ENCODE measurements at regions not wholly inside any gene's neighbourhood (a gene's known extent, or its start where the extent isn't known, plus 50 kb on each side); places are given as distances from the start of the nearest gene placed in this dataset.

GRCh38 chr2:145021962-145022665 lies 502.2 kb upstream of the ZEB2 start:
- CTCF ChIA-PET: no interaction called here
- POLR2A ChIA-PET: no interaction called here
- no peak overlapping the region for H3K27ac ChIP-seq (ENCODE audit: low read length)
- no TSS peak for BruUV-seq (replicated peaks)
- no peak overlapping the region for H3K4me3 ChIP-seq (ENCODE audit: low read depth in 2 of 2, low read length in 2 of 2)
- no peaks in the 10 kb centered on the region for H3K27me3 ChIP-seq (ENCODE audit: control insufficient read depth, insufficient read depth, low read length)
- ATAC-seq (no peak), DNase-seq (ENCODE audit: low read depth, low spot score) (no peak)
- in situ Hi-C loops (cut with HindIII; ENCODE audit: low pct_unique_long_range_greater_than_20kb, low sequenced_read_pairs) (no loop called here), intact Hi-C loops (cut with micrococcal nuclease; ENCODE audit: unreplicated experiment) (no loop called here)
- no peaks in the 10 kb centered on the region for H3K4me1 ChIP-seq (ENCODE audit: control insufficient read depth, insufficient read depth, low read length)
- no peaks in the 10 kb centered on the region for H3K36me3 ChIP-seq (ENCODE audit: control insufficient read depth, insufficient read depth, low read length)
- H3K9me3 ChIP-seq (ENCODE audit: control insufficient read depth, insufficient read depth, low read depth, low read length): no peaks in the 10 kb centered on the region
- no peak for TF ChIP-seq SIN3A (IDR thresholded peaks at IDR 0.05; ENCODE audit: borderline replicate concordance, insufficient read depth, low read depth, low read length)
- TF ChIP-seq, protein P1, sequence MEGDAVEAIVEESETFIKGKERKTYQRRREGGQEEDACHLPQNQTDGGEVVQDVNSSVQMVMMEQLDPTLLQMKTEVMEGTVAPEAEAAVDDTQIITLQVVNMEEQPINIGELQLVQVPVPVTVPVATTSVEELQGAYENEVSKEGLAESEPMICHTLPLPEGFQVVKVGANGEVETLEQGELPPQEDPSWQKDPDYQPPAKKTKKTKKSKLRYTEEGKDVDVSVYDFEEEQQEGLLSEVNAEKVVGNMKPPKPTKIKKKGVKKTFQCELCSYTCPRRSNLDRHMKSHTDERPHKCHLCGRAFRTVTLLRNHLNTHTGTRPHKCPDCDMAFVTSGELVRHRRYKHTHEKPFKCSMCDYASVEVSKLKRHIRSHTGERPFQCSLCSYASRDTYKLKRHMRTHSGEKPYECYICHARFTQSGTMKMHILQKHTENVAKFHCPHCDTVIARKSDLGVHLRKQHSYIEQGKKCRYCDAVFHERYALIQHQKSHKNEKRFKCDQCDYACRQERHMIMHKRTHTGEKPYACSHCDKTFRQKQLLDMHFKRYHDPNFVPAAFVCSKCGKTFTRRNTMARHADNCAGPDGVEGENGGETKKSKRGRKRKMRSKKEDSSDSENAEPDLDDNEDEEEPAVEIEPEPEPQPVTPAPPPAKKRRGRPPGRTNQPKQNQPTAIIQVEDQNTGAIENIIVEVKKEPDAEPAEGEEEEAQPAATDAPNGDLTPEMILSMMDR (IDR thresholded peaks at IDR 0.05): no peak
- TF ChIP-seq, protein P2, sequence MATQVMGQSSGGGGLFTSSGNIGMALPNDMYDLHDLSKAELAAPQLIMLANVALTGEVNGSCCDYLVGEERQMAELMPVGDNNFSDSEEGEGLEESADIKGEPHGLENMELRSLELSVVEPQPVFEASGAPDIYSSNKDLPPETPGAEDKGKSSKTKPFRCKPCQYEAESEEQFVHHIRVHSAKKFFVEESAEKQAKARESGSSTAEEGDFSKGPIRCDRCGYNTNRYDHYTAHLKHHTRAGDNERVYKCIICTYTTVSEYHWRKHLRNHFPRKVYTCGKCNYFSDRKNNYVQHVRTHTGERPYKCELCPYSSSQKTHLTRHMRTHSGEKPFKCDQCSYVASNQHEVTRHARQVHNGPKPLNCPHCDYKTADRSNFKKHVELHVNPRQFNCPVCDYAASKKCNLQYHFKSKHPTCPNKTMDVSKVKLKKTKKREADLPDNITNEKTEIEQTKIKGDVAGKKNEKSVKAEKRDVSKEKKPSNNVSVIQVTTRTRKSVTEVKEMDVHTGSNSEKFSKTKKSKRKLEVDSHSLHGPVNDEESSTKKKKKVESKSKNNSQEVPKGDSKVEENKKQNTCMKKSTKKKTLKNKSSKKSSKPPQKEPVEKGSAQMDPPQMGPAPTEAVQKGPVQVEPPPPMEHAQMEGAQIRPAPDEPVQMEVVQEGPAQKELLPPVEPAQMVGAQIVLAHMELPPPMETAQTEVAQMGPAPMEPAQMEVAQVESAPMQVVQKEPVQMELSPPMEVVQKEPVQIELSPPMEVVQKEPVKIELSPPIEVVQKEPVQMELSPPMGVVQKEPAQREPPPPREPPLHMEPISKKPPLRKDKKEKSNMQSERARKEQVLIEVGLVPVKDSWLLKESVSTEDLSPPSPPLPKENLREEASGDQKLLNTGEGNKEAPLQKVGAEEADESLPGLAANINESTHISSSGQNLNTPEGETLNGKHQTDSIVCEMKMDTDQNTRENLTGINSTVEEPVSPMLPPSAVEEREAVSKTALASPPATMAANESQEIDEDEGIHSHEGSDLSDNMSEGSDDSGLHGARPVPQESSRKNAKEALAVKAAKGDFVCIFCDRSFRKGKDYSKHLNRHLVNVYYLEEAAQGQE (IDR thresholded peaks at IDR 0.05; ENCODE audit: insufficient read depth in 1 of 2, low read depth in 2 of 2, low read length in 1 of 2): no peak
- no peak for TF ChIP-seq POLR2AphosphoS5 (IDR thresholded peaks at IDR 0.05; ENCODE audit: low read depth, low read length)
- no peak for TF ChIP-seq TCF7L2 (IDR thresholded peaks at IDR 0.05; ENCODE audit: low read depth, low read length)

DNA sequence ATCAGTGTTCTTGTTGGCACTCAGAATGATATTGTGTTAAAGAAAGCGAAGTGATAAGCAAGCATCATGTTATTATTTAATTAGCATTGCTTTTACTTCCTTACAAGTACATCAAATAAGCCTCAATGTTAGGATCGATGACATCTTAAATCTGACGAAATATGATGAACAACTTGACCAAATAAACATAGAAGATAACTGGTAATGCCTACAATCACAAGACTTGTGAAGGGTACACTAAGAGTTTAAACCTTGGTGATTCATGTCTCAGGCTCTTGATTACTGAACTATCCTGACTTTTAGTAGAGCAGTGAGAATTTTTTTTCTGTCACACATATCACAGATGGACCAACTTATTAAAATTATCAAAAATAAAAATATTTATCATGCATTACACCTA lies 500.8 kb upstream of the ZEB2 start:
- ChIA-PET CTCF (no interaction called here), POLR2A (no interaction called here)
- H3K4me1 ChIP-seq (ENCODE audit: control insufficient read depth, insufficient read depth, low read length): no peaks in the 10 kb centered on the region
- BruUV-seq (replicated peaks): no TSS peak
- H3K9me3 ChIP-seq (ENCODE audit: control insufficient read depth, insufficient read depth, low read depth, low read length): no peaks in the 10 kb centered on the region
- no peaks in the 10 kb centered on the region for H3K36me3 ChIP-seq (ENCODE audit: control insufficient read depth, insufficient read depth, low read length)
- TF ChIP-seq, protein P1 (IDR thresholded peaks at IDR 0.05): no peak
- no peak for TF ChIP-seq POLR2AphosphoS5 (IDR thresholded peaks at IDR 0.05; ENCODE audit: low read depth, low read length)
- TF ChIP-seq, protein P2 (IDR thresholded peaks at IDR 0.05; ENCODE audit: insufficient read depth in 1 of 2, low read depth in 2 of 2, low read length in 1 of 2): no peak
- TF ChIP-seq TCF7L2 (IDR thresholded peaks at IDR 0.05; ENCODE audit: low read depth, low read length): no peak
- no peak for TF ChIP-seq SIN3A (IDR thresholded peaks at IDR 0.05; ENCODE audit: borderline replicate concordance, insufficient read depth, low read depth, low read length)
- ATAC-seq (no peak), DNase-seq (ENCODE audit: low read depth, low spot score) (no peak)
- H3K4me3 ChIP-seq (ENCODE audit: low read depth in 2 of 2, low read length in 2 of 2): no peak overlapping the region
- in situ Hi-C loops (cut with HindIII; ENCODE audit: low pct_unique_long_range_greater_than_20kb, low sequenced_read_pairs): no loop called here
- H3K27me3 ChIP-seq (ENCODE audit: control insufficient read depth, insufficient read depth, low read length): no peaks in the 10 kb centered on the region
- intact Hi-C loops (cut with micrococcal nuclease; ENCODE audit: unreplicated experiment): no loop called here
- no peak overlapping the region for H3K27ac ChIP-seq (ENCODE audit: low read length)
